HG02798 (cell line): ENCODE measurements at regions not wholly inside any gene's neighbourhood (a gene's known extent, or its start where the extent isn't known, plus 50 kb on each side); places are given as distances from the start of the nearest gene placed in this dataset.
"Not testable (repeated sequence)": the region's sequence is repeated elsewhere in the genome, so short reads cannot be mapped to it uniquely, and the experiment has no call there.

Experiments
- ATAC-seq: cut with Tn5 transposase; IDR thresholded peaks from one replicate; pipeline ENCODE4 v1.9.1; 2021; ENCODE audit warnings: mild to moderate bottlenecking; ENCODE audit not compliant: unreplicated experiment, poor library complexity

- ATAC-seq, result not testable (repeated sequence)
Measured at GRCh38 chr6:120931520-120932180, 402.6 kb downstream of the TBC1D32 start.

- ATAC-seq, result not testable (repeated sequence)
Measured at GRCh38 chr6:120930500-120930899, 403.8 kb downstream of the TBC1D32 start.

GRCh38 chr6:120924214-120924613, 410.1 kb downstream of the TBC1D32 start:
- ATAC-seq, result no peak

GRCh38 chr6:120918137-120918536, 416.1 kb downstream of the TBC1D32 start:
- no peak for ATAC-seq

- ATAC-seq, result no peak
Measured at GRCh38 chr6:120916844-120917243, 417.4 kb downstream of the TBC1D32 start.

- no peak for ATAC-seq
Measured at GRCh38 chr6:120913486-120913885, 420.8 kb downstream of the TBC1D32 start.

- ATAC-seq, result no peak
Measured at GRCh38 chr6:120908767-120909166, 425.5 kb downstream of the TBC1D32 start.

- no peak for ATAC-seq
Measured at GRCh38 chr6:120903836-120904235, 430.4 kb downstream of the TBC1D32 start.

- no peak for ATAC-seq
Measured at GRCh38 chr6:120899932-120900331, 434.3 kb downstream of the TBC1D32 start.

- peak; percentile 81 for ATAC-seq
Measured at GRCh38 chr6:120894077-120894476, 440.2 kb downstream of the TBC1D32 start.

GRCh38 chr6:120876931-120877330, 457.3 kb downstream of the TBC1D32 start:
- ATAC-seq, result no peak

- ATAC-seq, result peak; percentile 27
Measured at GRCh38 chr6:120876424-120876823, 457.9 kb downstream of the TBC1D32 start.

- no peak for ATAC-seq
Measured at GRCh38 chr6:120875900-120876299, 458.4 kb downstream of the TBC1D32 start.

- ATAC-seq, result no peak
Measured at GRCh38 chr6:120874422-120874821, 459.9 kb downstream of the TBC1D32 start.

GRCh38 chr6:120873125-120873865, 461.0 kb downstream of the TBC1D32 start:
- ATAC-seq, result no peak

- ATAC-seq, result no peak
Measured at GRCh38 chr6:120872262-120872578, 462.1 kb downstream of the TBC1D32 start.

- no peak for ATAC-seq
Measured at GRCh38 chr6:120871416-120872261, 462.6 kb downstream of the TBC1D32 start.

- no peak for ATAC-seq
Measured at GRCh38 chr6:120869397-120869796, 464.9 kb downstream of the TBC1D32 start.

GRCh38 chr6:120857422-120857821, 476.9 kb downstream of the TBC1D32 start:
- no peak for ATAC-seq

- no peak for ATAC-seq
Measured at GRCh38 chr6:120854583-120854982, 479.7 kb downstream of the TBC1D32 start.

GRCh38 chr6:120853489-120853888, 480.8 kb downstream of the TBC1D32 start:
- no peak for ATAC-seq
